Progenitor cell of endocrine pancreas (in vitro differentiated cells): ENCODE measurements at regions not wholly inside any gene's neighbourhood (a gene's known extent, or its start where the extent isn't known, plus 50 kb on each side); places are given as distances from the start of the nearest gene placed in this dataset.

Experiments
- DNase-seq: peaks from one replicate; pipeline ENCODE4 v3.0.0; 2021; ENCODE audit warnings: low spot score; ENCODE audit not compliant: unreplicated experiment
- H3K27ac Mint-ChIP-seq: 2 replicates; pipeline ENCODE4 v1.8.0; 2021; ENCODE audit warnings: mild to moderate bottlenecking, moderate library complexity, mixed read lengths
- H3K27me3 Mint-ChIP-seq: 2 replicates; pipeline ENCODE4 v1.8.0; 2021; ENCODE audit warnings: mixed read lengths
- H3K36me3 Mint-ChIP-seq: 2 replicates; pipeline ENCODE4 v1.8.0; 2022; ENCODE audit warnings: mixed read lengths; ENCODE audit not compliant: insufficient read depth
- H3K4me1 Mint-ChIP-seq: 2 replicates; pipeline ENCODE4 v1.8.0; 2021; ENCODE audit warnings: low read depth, mixed read lengths
- H3K4me3 Mint-ChIP-seq: 2 replicates; pipeline ENCODE4 v1.8.0; 2021; ENCODE audit warnings: low read depth, mild to moderate bottlenecking, moderate library complexity, mixed read lengths
- H3K9me3 Mint-ChIP-seq: 2 replicates; pipeline ENCODE4 v1.8.0; 2021; ENCODE audit warnings: low read depth, mixed read lengths
- CTCF ChIP-seq: fragments of 200-600 bp; sonication (generic); IDR thresholded peaks from one replicate; pipeline ENCODE4 v1.5.0; 2021; ENCODE audit warnings: antibody characterized with exemption, mild to moderate bottlenecking; ENCODE audit not compliant: unreplicated experiment

- Mint-ChIP-seq H3K27ac (no peak overlapping the region), H3K4me3 (no peak overlapping the region), H3K9me3 (no peaks in the 10 kb centered on the region), H3K36me3 (no peaks in the 10 kb centered on the region), H3K4me1 (no peaks in the 10 kb centered on the region), H3K27me3 (no peaks in the 10 kb centered on the region)
- no peak for TF ChIP-seq CTCF
- no peak for DNase-seq
Observed at GRCh38 chr6:2412731-2413130, 167.3 kb upstream of the GMDS start.

GRCh38 chr6:2410656-2411380, 165.4 kb upstream of the GMDS start:
- H3K9me3 Mint-ChIP-seq: no peaks in the 10 kb centered on the region
- no peak for TF ChIP-seq CTCF
- H3K27me3 Mint-ChIP-seq: no peaks in the 10 kb centered on the region
- no peak overlapping the region for H3K27ac Mint-ChIP-seq
- no peaks in the 10 kb centered on the region for H3K36me3 Mint-ChIP-seq
- no peak overlapping the region for H3K4me3 Mint-ChIP-seq
- no peaks in the 10 kb centered on the region for H3K4me1 Mint-ChIP-seq
- no peak for DNase-seq

GRCh38 chr6:2407525-2407924, 162.1 kb upstream of the GMDS start:
- no peak for TF ChIP-seq CTCF
- Mint-ChIP-seq H3K36me3 (no peaks in the 10 kb centered on the region), H3K4me3 (no peak overlapping the region), H3K27ac (no peak overlapping the region), H3K9me3 (no peaks in the 10 kb centered on the region), H3K27me3 (no peaks in the 10 kb centered on the region), H3K4me1 (no peaks in the 10 kb centered on the region)
- no peak for DNase-seq

- TF ChIP-seq CTCF: no peak
- no peak overlapping the region for H3K27ac Mint-ChIP-seq
- peaks cover 10% of the 10 kb centered on the region for H3K9me3 Mint-ChIP-seq
- DNase-seq: no peak
- no peak overlapping the region for H3K4me3 Mint-ChIP-seq
- H3K27me3 Mint-ChIP-seq: no peaks in the 10 kb centered on the region
- H3K36me3 Mint-ChIP-seq: peaks cover 10% of the 10 kb centered on the region
- H3K4me1 Mint-ChIP-seq: no peaks in the 10 kb centered on the region
Observed at GRCh38 chr6:2404211-2404929, 159.0 kb upstream of the GMDS start.

DNA sequence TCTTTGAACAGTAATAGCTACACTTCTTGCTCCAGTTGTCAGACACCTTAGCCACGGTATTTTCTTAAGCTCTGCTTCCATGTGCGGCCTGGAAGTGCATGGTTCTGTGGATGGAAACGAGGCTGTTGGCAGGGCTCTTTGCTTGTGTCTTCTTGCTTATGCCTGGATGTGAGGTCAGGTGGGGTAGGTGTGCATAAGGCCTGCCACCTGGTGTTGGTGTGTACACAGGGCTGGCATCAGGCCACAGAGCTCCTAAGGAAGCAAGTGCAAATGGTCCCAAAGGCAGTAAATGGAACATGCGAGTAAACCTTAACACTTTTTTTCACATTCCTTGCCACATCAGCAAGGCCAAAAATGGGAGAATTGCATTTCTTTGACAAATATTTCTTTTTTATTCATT, 158.1 kb upstream of the GMDS start:
- no peak for TF ChIP-seq CTCF
- no peaks in the 10 kb centered on the region for H3K27me3 Mint-ChIP-seq
- DNase-seq: no peak
- H3K9me3 Mint-ChIP-seq: peaks cover 10% of the 10 kb centered on the region
- H3K4me3 Mint-ChIP-seq: no peak overlapping the region
- no peaks in the 10 kb centered on the region for H3K4me1 Mint-ChIP-seq
- peaks cover 10% of the 10 kb centered on the region for H3K36me3 Mint-ChIP-seq
- H3K27ac Mint-ChIP-seq: no peak overlapping the region
